Esophagus squamous epithelium (tissue), 4 donors: ENCODE measurements at regions not wholly inside any gene's neighbourhood (a gene's known extent, or its start where the extent isn't known, plus 50 kb on each side); places are given as distances from the start of the nearest gene placed in this dataset.

ENCODE experiments used
- POLR2A ChIP-seq, 4 donors: fragments of 450-650 bp; IDR thresholded peaks; one replicate each; pipeline ENCODE4 v1.6.1; 2017; ENCODE audit warnings: antibody characterized with exemption in 4 of 4, mild to moderate bottlenecking in 4 of 4, moderate library complexity in 3 of 4
- TF ChIP-seq, protein P1 (sequence below), 6 experiments: fragments of 450-650 bp in 4 of 6; fragments of 200-600 bp in 2 of 6; sonication (generic) in 2 of 6; IDR thresholded peaks; one replicate each; pipeline ENCODE4 v1.5.1; 2016 to 2019; ENCODE audit warnings: antibody characterized with exemption in 6 of 6, mild to moderate bottlenecking in 4 of 6, moderate library complexity in 4 of 6

DNA sequence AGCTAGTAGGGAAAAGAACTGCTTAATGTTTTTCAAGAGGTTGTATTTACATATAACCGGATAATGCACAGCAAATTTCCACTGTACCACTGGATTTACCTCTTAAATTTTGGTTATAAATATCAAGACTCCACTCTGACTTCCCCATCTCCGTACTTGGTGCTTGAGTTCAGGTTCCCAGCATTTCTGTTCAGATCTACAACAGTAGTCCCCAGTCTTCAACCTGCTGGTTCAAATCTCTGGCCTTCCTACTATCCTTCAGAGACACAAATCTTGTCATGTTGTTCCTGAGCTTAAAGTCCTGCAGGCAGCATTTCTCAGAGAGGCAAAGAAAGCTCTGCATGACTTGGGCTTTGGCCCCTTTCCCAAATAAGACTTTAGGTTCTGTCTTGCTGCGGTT lies 392.6 kb upstream of the ATP5MC3 start:
- TF ChIP-seq, protein P1, sequence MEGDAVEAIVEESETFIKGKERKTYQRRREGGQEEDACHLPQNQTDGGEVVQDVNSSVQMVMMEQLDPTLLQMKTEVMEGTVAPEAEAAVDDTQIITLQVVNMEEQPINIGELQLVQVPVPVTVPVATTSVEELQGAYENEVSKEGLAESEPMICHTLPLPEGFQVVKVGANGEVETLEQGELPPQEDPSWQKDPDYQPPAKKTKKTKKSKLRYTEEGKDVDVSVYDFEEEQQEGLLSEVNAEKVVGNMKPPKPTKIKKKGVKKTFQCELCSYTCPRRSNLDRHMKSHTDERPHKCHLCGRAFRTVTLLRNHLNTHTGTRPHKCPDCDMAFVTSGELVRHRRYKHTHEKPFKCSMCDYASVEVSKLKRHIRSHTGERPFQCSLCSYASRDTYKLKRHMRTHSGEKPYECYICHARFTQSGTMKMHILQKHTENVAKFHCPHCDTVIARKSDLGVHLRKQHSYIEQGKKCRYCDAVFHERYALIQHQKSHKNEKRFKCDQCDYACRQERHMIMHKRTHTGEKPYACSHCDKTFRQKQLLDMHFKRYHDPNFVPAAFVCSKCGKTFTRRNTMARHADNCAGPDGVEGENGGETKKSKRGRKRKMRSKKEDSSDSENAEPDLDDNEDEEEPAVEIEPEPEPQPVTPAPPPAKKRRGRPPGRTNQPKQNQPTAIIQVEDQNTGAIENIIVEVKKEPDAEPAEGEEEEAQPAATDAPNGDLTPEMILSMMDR (IDR thresholded peaks at IDR 0.05), result no peak
- no peak for TF ChIP-seq POLR2A (IDR thresholded peaks at IDR 0.05)
